GM23338 (cell line): ENCODE measurements at regions not wholly inside any gene's neighbourhood (a gene's known extent, or its start where the extent isn't known, plus 50 kb on each side); places are given as distances from the start of the nearest gene placed in this dataset.

ENCODE experiments used
- ATAC-seq: fragments of 200-7000 bp; cut with Tn5 transposase; 3 replicates; pipeline ENCODE4 v1.9.1; 2020
- DNase-seq: peaks from one replicate; pipeline ENCODE4 v3.0.0-alpha.2; 2015; ENCODE audit warnings: low spot score
- H2AFZ ChIP-seq: fragments of 200-600 bp; sonication (generic); 2 replicates; pipeline ENCODE4 v1.8.0; 2016; ENCODE audit warnings: antibody characterized with exemption, mild to moderate bottlenecking, moderate library complexity
- H3F3A ChIP-seq: fragments of 200-600 bp; sonication (generic); replicated peaks from 2 replicates; pipeline ENCODE4 v1.8.0; 2017; ENCODE audit warnings: antibody characterized with exemption, mixed run types, low read depth
- H3K27ac ChIP-seq: fragments of 200-600 bp; sonication (generic); 2 replicates; pipeline ENCODE4 v1.6.1; 2016; ENCODE audit warnings: low read depth
- H3K27me3 ChIP-seq: fragments of 200-600 bp; sonication (generic); 2 replicates; pipeline ENCODE4 v1.8.0; 2016; ENCODE audit warnings: mild to moderate bottlenecking, mixed run types, moderate library complexity; ENCODE audit not compliant: insufficient read depth
- H3K36me3 ChIP-seq: fragments of 200-600 bp; sonication (generic); 2 replicates; pipeline ENCODE4 v1.8.0; 2016; ENCODE audit warnings: mild to moderate bottlenecking; ENCODE audit not compliant: insufficient read depth
- H3K4me1 ChIP-seq: fragments of 200-600 bp; sonication (generic); 2 replicates; pipeline ENCODE4 v1.8.0; 2016; ENCODE audit warnings: mild to moderate bottlenecking, moderate library complexity; ENCODE audit not compliant: insufficient read depth
- H3K4me2 ChIP-seq: fragments of 200-600 bp; sonication (generic); 2 replicates; pipeline ENCODE4 v1.7.1; 2017; ENCODE audit warnings: mixed run types
- H3K4me3 ChIP-seq: fragments of 200-600 bp; sonication (generic); 2 replicates; pipeline ENCODE4 v1.6.1; 2016; ENCODE audit warnings: mixed run types
- H3K79me2 ChIP-seq: fragments of 200-600 bp; sonication (generic); replicated peaks from 2 replicates; pipeline ENCODE4 v1.8.0; 2017; ENCODE audit warnings: mild to moderate bottlenecking; ENCODE audit not compliant: insufficient read depth
- H3K9me2 ChIP-seq: fragments of 200-600 bp; sonication (generic); 2 replicates; pipeline ENCODE4 v1.8.0; 2017; ENCODE audit not compliant: insufficient read depth
- H4K20me1 ChIP-seq: fragments of 200-600 bp; sonication (generic); replicated peaks from 2 replicates; pipeline ENCODE4 v1.8.0; 2017; ENCODE audit warnings: mild to moderate bottlenecking; ENCODE audit not compliant: insufficient read depth
- H3K27ac Mint-ChIP-seq: 2 replicates; pipeline ENCODE4 v1.8.0; 2020; ENCODE audit warnings: inconsistent platforms, mild to moderate bottlenecking, moderate library complexity, mixed read lengths
- H3K27me3 Mint-ChIP-seq: 3 replicates; pipeline ENCODE4 v1.8.0; 2022; ENCODE audit warnings: low read depth, mild to moderate bottlenecking, moderate library complexity, mixed read lengths, inconsistent platforms; ENCODE audit not compliant: insufficient read depth, poor library complexity
- H3K36me3 Mint-ChIP-seq: 3 replicates; pipeline ENCODE4 v1.8.0; 2021; ENCODE audit warnings: low read depth, mild to moderate bottlenecking, inconsistent platforms, moderate library complexity, mixed read lengths
- H3K4me1 Mint-ChIP-seq: 3 replicates; pipeline ENCODE4 v1.8.0; 2020; ENCODE audit warnings: mild to moderate bottlenecking, inconsistent platforms, mixed read lengths
- H3K4me3 Mint-ChIP-seq: 3 replicates; pipeline ENCODE4 v1.8.0; 2021; ENCODE audit warnings: moderate library complexity, mild to moderate bottlenecking, inconsistent platforms, mixed read lengths
- H3K9me3 Mint-ChIP-seq: 3 replicates; pipeline ENCODE4 v1.8.0; 2020; ENCODE audit warnings: moderate library complexity, mild to moderate bottlenecking, inconsistent platforms, mixed read lengths
- CREB1 ChIP-seq: fragments of 250-450 bp; sonication (Bioruptor Pico); IDR thresholded peaks from 2 replicates; pipeline ENCODE4 v1.5.0; 2020; ENCODE audit warnings: low read depth, mild to moderate bottlenecking, moderate library complexity
- CTCF ChIP-seq, 2 experiments: fragments of 200-600 bp in 1 of 2; sonication (generic) in 1 of 2; conservative IDR thresholded peaks; 2 replicates each; pipeline versions ENCODE4 v1.5.1 to v1.6.1; 2016 to 2017; ENCODE audit warnings: antibody characterized with exemption in 2 of 2, low read depth in 2 of 2, mild to moderate bottlenecking in 2 of 2, moderate library complexity in 1 of 2
- EZH2phosphoT487 ChIP-seq: fragments of 200-600 bp; sonication (generic); IDR thresholded peaks from one replicate; pipeline ENCODE4 v1.8.1; 2018; ENCODE audit warnings: antibody characterized with exemption; ENCODE audit not compliant: unreplicated experiment
- ZNF114 ChIP-seq: fragments of 250-450 bp; sonication (Bioruptor Pico); IDR thresholded peaks from 2 replicates; pipeline ENCODE4 v1.5.0; 2020; ENCODE audit warnings: mild to moderate bottlenecking, moderate library complexity
- ZNF331 ChIP-seq: fragments of 250-450 bp; sonication (Bioruptor Pico); IDR thresholded peaks from 2 replicates; pipeline ENCODE4 v1.5.0; 2020; ENCODE audit warnings: low read depth, mild to moderate bottlenecking, moderate library complexity
- TF ChIP-seq, protein P1 (sequence below): fragments of 250-450 bp; sonication (Bioruptor Pico); IDR thresholded peaks from 2 replicates; pipeline ENCODE4 v1.5.0; 2020; ENCODE audit warnings: mild to moderate bottlenecking, moderate library complexity

- Histone ChIP-seq H3K79me2 (no peaks in the 10 kb centered on the region), H3K4me2 (no peak overlapping the region), H4K20me1 (no peaks in the 10 kb centered on the region), H2AFZ (no peak overlapping the region), H3F3A (no peaks in the 10 kb centered on the region), H3K36me3 (0 out of 2 replicates have a peak, but pooled peaks cover 7% of the 10 kb centered on the region), H3K27me3 (no peaks in the 10 kb centered on the region), H3K9me2 (no peaks in the 10 kb centered on the region), H3K4me3 (no peak overlapping the region), H3K4me1 (no peaks in the 10 kb centered on the region), H3K27ac (no peak overlapping the region)
- Mint-ChIP-seq H3K4me1 (no peaks in the 10 kb centered on the region), H3K36me3 (no peaks in the 10 kb centered on the region), H3K27me3 (no peaks in the 10 kb centered on the region), H3K9me3 (no peaks in the 10 kb centered on the region; the same call in 1 of the 3 replicates), H3K27ac (no peak overlapping the region), H3K4me3 (no peak overlapping the region)
- TF ChIP-seq, protein P1, sequence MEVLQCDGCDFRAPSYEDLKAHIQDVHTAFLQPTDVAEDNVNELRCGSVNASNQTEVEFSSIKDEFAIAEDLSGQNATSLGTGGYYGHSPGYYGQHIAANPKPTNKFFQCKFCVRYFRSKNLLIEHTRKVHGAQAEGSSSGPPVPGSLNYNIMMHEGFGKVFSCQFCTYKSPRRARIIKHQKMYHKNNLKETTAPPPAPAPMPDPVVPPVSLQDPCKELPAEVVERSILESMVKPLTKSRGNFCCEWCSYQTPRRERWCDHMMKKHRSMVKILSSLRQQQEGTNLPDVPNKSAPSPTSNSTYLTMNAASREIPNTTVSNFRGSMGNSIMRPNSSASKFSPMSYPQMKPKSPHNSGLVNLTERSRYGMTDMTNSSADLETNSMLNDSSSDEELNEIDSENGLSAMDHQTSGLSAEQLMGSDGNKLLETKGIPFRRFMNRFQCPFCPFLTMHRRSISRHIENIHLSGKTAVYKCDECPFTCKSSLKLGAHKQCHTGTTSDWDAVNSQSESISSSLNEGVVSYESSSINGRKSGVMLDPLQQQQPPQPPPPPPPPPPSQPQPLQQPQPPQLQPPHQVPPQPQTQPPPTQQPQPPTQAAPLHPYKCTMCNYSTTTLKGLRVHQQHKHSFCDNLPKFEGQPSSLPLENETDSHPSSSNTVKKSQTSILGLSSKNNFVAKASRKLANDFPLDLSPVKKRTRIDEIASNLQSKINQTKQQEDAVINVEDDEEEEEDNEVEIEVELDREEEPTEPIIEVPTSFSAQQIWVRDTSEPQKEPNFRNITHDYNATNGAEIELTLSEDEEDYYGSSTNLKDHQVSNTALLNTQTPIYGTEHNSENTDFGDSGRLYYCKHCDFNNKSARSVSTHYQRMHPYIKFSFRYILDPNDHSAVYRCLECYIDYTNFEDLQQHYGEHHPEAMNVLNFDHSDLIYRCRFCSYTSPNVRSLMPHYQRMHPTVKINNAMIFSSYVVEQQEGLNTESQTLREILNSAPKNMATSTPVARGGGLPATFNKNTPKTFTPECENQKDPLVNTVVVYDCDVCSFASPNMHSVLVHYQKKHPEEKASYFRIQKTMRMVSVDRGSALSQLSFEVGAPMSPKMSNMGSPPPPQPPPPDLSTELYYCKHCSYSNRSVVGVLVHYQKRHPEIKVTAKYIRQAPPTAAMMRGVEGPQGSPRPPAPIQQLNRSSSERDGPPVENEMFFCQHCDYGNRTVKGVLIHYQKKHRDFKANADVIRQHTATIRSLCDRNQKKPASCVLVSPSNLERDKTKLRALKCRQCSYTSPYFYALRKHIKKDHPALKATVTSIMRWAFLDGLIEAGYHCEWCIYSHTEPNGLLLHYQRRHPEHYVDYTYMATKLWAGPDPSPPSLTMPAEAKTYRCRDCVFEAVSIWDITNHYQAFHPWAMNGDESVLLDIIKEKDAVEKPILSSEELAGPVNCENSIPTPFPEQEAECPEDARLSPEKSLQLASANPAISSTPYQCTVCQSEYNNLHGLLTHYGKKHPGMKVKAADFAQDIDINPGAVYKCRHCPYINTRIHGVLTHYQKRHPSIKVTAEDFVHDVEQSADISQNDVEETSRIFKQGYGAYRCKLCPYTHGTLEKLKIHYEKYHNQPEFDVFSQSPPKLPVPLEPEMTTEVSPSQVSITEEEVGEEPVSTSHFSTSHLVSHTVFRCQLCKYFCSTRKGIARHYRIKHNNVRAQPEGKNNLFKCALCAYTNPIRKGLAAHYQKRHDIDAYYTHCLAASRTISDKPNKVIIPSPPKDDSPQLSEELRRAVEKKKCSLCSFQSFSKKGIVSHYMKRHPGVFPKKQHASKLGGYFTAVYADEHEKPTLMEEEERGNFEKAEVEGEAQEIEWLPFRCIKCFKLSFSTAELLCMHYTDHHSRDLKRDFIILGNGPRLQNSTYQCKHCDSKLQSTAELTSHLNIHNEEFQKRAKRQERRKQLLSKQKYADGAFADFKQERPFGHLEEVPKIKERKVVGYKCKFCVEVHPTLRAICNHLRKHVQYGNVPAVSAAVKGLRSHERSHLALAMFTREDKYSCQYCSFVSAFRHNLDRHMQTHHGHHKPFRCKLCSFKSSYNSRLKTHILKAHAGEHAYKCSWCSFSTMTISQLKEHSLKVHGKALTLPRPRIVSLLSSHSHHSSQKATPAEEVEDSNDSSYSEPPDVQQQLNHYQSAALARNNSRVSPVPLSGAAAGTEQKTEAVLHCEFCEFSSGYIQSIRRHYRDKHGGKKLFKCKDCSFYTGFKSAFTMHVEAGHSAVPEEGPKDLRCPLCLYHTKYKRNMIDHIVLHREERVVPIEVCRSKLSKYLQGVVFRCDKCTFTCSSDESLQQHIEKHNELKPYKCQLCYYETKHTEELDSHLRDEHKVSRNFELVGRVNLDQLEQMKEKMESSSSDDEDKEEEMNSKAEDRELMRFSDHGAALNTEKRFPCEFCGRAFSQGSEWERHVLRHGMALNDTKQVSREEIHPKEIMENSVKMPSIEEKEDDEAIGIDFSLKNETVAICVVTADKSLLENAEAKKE (CRISPR knock-in tag): no peak
- TF ChIP-seq CTCF (conservative IDR thresholded peaks at IDR 0.05; ENCODE audit: low read depth in 2 of 2) (no peak), ZNF114 (CRISPR knock-in tag) (no peak), CREB1 (no peak), EZH2phosphoT487 (no peak), ZNF331 (no peak)
- no peak for DNase-seq
- ATAC-seq: no peak
These were observed 1044.3 kb upstream of the RAG2 start for GRCh38 chr11:37642296-37642695.
